Uterus (tissue), 2 donors: ENCODE measurements at regions not wholly inside any gene's neighbourhood (a gene's known extent, or its start where the extent isn't known, plus 50 kb on each side); places are given as distances from the start of the nearest gene placed in this dataset.

Experiments
- CTCF ChIP-seq, 4 experiments: fragments of 200-600 bp in 2 of 4; fragments of 450-650 bp in 2 of 4; sonication (generic) in 2 of 4; IDR thresholded peaks; one replicate each; pipeline ENCODE4 v1.5.1; 2016 to 2019; ENCODE audit warnings: antibody characterized with exemption in 4 of 4, mild to moderate bottlenecking in 2 of 4, moderate library complexity in 1 of 4
- POLR2A ChIP-seq, 2 donors: fragments of 450-650 bp; IDR thresholded peaks; one replicate each; pipeline ENCODE4 v1.6.1; 2016; ENCODE audit warnings: antibody characterized with exemption in 2 of 2, mild to moderate bottlenecking in 1 of 2, moderate library complexity in 1 of 2

- TF ChIP-seq CTCF (IDR thresholded peaks at IDR 0.05) = no peak
- no peak for TF ChIP-seq POLR2A (IDR thresholded peaks at IDR 0.05)
Measured at GRCh38 chr17:20800146-20800545, 220.6 kb downstream of the CDRT15L2 start.
